Fibroblast of mammary gland (primary cell): ENCODE measurements at regions not wholly inside any gene's neighbourhood (a gene's known extent, or its start where the extent isn't known, plus 50 kb on each side); places are given as distances from the start of the nearest gene placed in this dataset.
"Not testable (repeated sequence)": the region's sequence is repeated elsewhere in the genome, so short reads cannot be mapped to it uniquely, and the experiment has no call there.

Source experiments
- DNase-seq: peaks from one replicate; pipeline ENCODE4 v3.0.0-alpha.2; 2010; ENCODE audit warnings: low read depth
- H3K4me3 ChIP-seq: 2 replicates; pipeline ENCODE4 v1.5.1; 2011; ENCODE audit warnings: low read depth, mild to moderate bottlenecking, low read length, moderate library complexity; ENCODE audit not compliant: control insufficient read depth
- CTCF ChIP-seq: conservative IDR thresholded peaks from 2 replicates; pipeline ENCODE4 v1.5.1; 2011; ENCODE audit warnings: low read depth, low read length, inconsistent platforms; ENCODE audit not compliant: control insufficient read depth, insufficient read depth

- TF ChIP-seq CTCF, result no peak
- no peak overlapping the region for H3K4me3 ChIP-seq
- no peak for DNase-seq
Measured at GRCh38 chr16:77093309-77093708, 97.7 kb upstream of the MON1B start.

GRCh38 chr16:77093999-77094398, 97.0 kb upstream of the MON1B start:
- no peak for DNase-seq
- no peak overlapping the region for H3K4me3 ChIP-seq
- no peak for TF ChIP-seq CTCF

GRCh38 chr16:77111056-77111565, 79.9 kb upstream of the MON1B start:
- H3K4me3 ChIP-seq, result no peak overlapping the region
- DNase-seq, result no peak
- no peak for TF ChIP-seq CTCF

- no peak overlapping the region for H3K4me3 ChIP-seq
- no peak for DNase-seq
- TF ChIP-seq CTCF, result no peak
Measured at GRCh38 chr16:77112746-77113145, 78.2 kb upstream of the MON1B start.

- DNase-seq, result peak; percentile 1
- no peak for TF ChIP-seq CTCF
- no peak overlapping the region for H3K4me3 ChIP-seq
Measured at GRCh38 chr16:77113835-77114234, 77.2 kb upstream of the MON1B start.

GRCh38 chr16:77114361-77114760, 76.6 kb upstream of the MON1B start:
- not testable (repeated sequence) for H3K4me3 ChIP-seq, DNase-seq

GRCh38 chr16:77116856-77117255, 74.1 kb upstream of the MON1B start:
- no peak for TF ChIP-seq CTCF
- no peak overlapping the region for H3K4me3 ChIP-seq

More at GRCh38 chr16:77116856-77117255, 74.1 kb upstream of the MON1B start:
- DNase-seq, result no peak
